Duodenal mucosa (tissue), 2 donors: ENCODE measurements at regions not wholly inside any gene's neighbourhood (a gene's known extent, or its start where the extent isn't known, plus 50 kb on each side); places are given as distances from the start of the nearest gene placed in this dataset.
A peak's percentile ranks its signal among the peaks of the same experiment; 100 is the strongest.

ENCODE experiments used
- H3K27ac ChIP-seq: one replicate; pipeline ENCODE4 v1.7.0; 2013; ENCODE audit warnings: low read depth, low read length
- H3K27me3 ChIP-seq, 2 donors: one replicate each; pipeline ENCODE4 v1.7.0; 2013; ENCODE audit warnings: low read length in 2 of 2, control low read depth in 1 of 2; ENCODE audit not compliant: insufficient read depth in 2 of 2, control insufficient read depth in 1 of 2
- H3K36me3 ChIP-seq, 2 donors: one replicate each; pipeline ENCODE4 v1.7.0; 2013; ENCODE audit warnings: low read length in 2 of 2, control low read depth in 1 of 2; ENCODE audit not compliant: insufficient read depth in 2 of 2, control insufficient read depth in 1 of 2
- H3K4me1 ChIP-seq, 2 donors: one replicate each; pipeline ENCODE4 v1.7.0; 2013; ENCODE audit warnings: low read length in 2 of 2, control low read depth in 1 of 2; ENCODE audit not compliant: insufficient read depth in 2 of 2, control insufficient read depth in 1 of 2
- H3K4me3 ChIP-seq, 2 donors: one replicate each; pipeline ENCODE4 v1.7.0; 2013; ENCODE audit warnings: low read length in 2 of 2, low read depth in 1 of 2
- H3K9ac ChIP-seq, 2 donors: one replicate each; pipeline ENCODE4 v1.7.0; 2013; ENCODE audit warnings: low read length in 2 of 2, low read depth in 1 of 2
- H3K9me3 ChIP-seq, 2 donors: one replicate each; pipeline ENCODE4 v1.7.0; 2013; ENCODE audit warnings: low read length in 2 of 2, control low read depth in 1 of 2; ENCODE audit not compliant: control insufficient read depth in 1 of 2

- H3K9ac ChIP-seq = no peak overlapping the region
- H3K4me3 ChIP-seq = no peak overlapping the region
- no peak overlapping the region for H3K27ac ChIP-seq
- H3K27me3 ChIP-seq = no peaks in the 10 kb centered on the region
- no peaks in the 10 kb centered on the region for H3K9me3 ChIP-seq
- H3K4me1 ChIP-seq = no peaks in the 10 kb centered on the region
- H3K36me3 ChIP-seq = no peaks in the 10 kb centered on the region
These were observed 231.9 kb upstream of the SEMA6D start for GRCh38 chr15:47485419-47485818.

GRCh38 chr15:47486040-47486439 is 231.3 kb upstream of the SEMA6D start:
- Histone ChIP-seq H3K9ac (no peak overlapping the region), H3K27me3 (no peaks in the 10 kb centered on the region), H3K36me3 (no peaks in the 10 kb centered on the region), H3K4me3 (no peak overlapping the region), H3K4me1 (no peaks in the 10 kb centered on the region), H3K27ac (no peak overlapping the region), H3K9me3 (no peaks in the 10 kb centered on the region)

GRCh38 chr15:47492195-47492594 is 225.1 kb upstream of the SEMA6D start:
- H3K36me3 ChIP-seq = no peaks in the 10 kb centered on the region
- H3K9ac ChIP-seq = no peak overlapping the region
- H3K4me3 ChIP-seq = no peak overlapping the region
- no peaks in the 10 kb centered on the region for H3K27me3 ChIP-seq
- H3K4me1 ChIP-seq = peaks cover 8 to 13% of the 10 kb centered on the region in 2 donors
- H3K27ac ChIP-seq = no peak overlapping the region
- H3K9me3 ChIP-seq = no peaks in the 10 kb centered on the region

GRCh38 chr15:47493357-47494247 is 223.7 kb upstream of the SEMA6D start:
- Histone ChIP-seq H3K9ac (no peak overlapping the region), H3K27ac (no peak overlapping the region), H3K9me3 (no peaks in the 10 kb centered on the region), H3K4me3 (no peak overlapping the region), H3K36me3 (no peaks in the 10 kb centered on the region), H3K4me1 (peaks cover 8 to 13% of the 10 kb centered on the region in 2 donors), H3K27me3 (no peaks in the 10 kb centered on the region)

GRCh38 chr15:47496343-47497185 is 220.7 kb upstream of the SEMA6D start:
- H3K36me3 ChIP-seq = no peaks in the 10 kb centered on the region
- peak overlapping the region in 1 of 2 donors; percentile 48 for H3K4me3 ChIP-seq
- H3K4me1 ChIP-seq = peaks cover 8 to 13% of the 10 kb centered on the region in 2 donors
- H3K9ac ChIP-seq = no peak overlapping the region
- no peaks in the 10 kb centered on the region for H3K27me3 ChIP-seq
- H3K27ac ChIP-seq = no peak overlapping the region
- H3K9me3 ChIP-seq = no peaks in the 10 kb centered on the region

- Histone ChIP-seq H3K4me3 (no peak overlapping the region), H3K27ac (no peak overlapping the region), H3K36me3 (no peaks in the 10 kb centered on the region), H3K27me3 (no peaks in the 10 kb centered on the region), H3K9me3 (no peaks in the 10 kb centered on the region), H3K9ac (no peak overlapping the region), H3K4me1 (peaks cover 8 to 12% of the 10 kb centered on the region in 2 donors)
These were observed 216.5 kb upstream of the SEMA6D start for GRCh38 chr15:47500842-47501241.

GRCh38 chr15:47502041-47502440 is 215.3 kb upstream of the SEMA6D start:
- no peaks in the 10 kb centered on the region for H3K9me3 ChIP-seq
- no peaks in the 10 kb centered on the region for H3K27me3 ChIP-seq
- no peak overlapping the region for H3K4me3 ChIP-seq
- no peak overlapping the region for H3K27ac ChIP-seq
- H3K9ac ChIP-seq = no peak overlapping the region
- no peaks in the 10 kb centered on the region for H3K36me3 ChIP-seq
- peaks cover 0 to under 1% of the 10 kb centered on the region in 2 donors for H3K4me1 ChIP-seq

- no peak overlapping the region for H3K27ac ChIP-seq
- H3K36me3 ChIP-seq = no peaks in the 10 kb centered on the region
- no peak overlapping the region for H3K9ac ChIP-seq
- H3K4me3 ChIP-seq = no peak overlapping the region
- no peaks in the 10 kb centered on the region for H3K4me1 ChIP-seq
- H3K27me3 ChIP-seq = no peaks in the 10 kb centered on the region
- no peaks in the 10 kb centered on the region for H3K9me3 ChIP-seq
These were observed 213.4 kb upstream of the SEMA6D start for GRCh38 chr15:47503876-47504275.

- Histone ChIP-seq H3K9me3 (no peaks in the 10 kb centered on the region), H3K27me3 (no peaks in the 10 kb centered on the region), H3K9ac (no peak overlapping the region), H3K4me1 (no peaks in the 10 kb centered on the region), H3K4me3 (no peak overlapping the region), H3K36me3 (no peaks in the 10 kb centered on the region), H3K27ac (no peak overlapping the region)
These were observed 212.6 kb upstream of the SEMA6D start for GRCh38 chr15:47504624-47505256.
